Stimulated activated naive CD4-positive, alpha-beta T cell (primary cell): ENCODE measurements at regions not wholly inside any gene's neighbourhood (a gene's known extent, or its start where the extent isn't known, plus 50 kb on each side); places are given as distances from the start of the nearest gene placed in this dataset.

Source experiments
- DNase-seq, 6 experiments: peaks; one replicate each; lab custom pipeline; 2025; lab: John Stamatoyannopoulos, UW

GRCh38 chr3:106750092-106750491 is 627.1 kb upstream of the CCDC54 start:
- no peak for DNase-seq

- DNase-seq, result no peak
Observed at GRCh38 chr3:106755336-106755735, 621.9 kb upstream of the CCDC54 start.

GRCh38 chr3:106756901-106757300 is 620.3 kb upstream of the CCDC54 start:
- no peak for DNase-seq

DNA sequence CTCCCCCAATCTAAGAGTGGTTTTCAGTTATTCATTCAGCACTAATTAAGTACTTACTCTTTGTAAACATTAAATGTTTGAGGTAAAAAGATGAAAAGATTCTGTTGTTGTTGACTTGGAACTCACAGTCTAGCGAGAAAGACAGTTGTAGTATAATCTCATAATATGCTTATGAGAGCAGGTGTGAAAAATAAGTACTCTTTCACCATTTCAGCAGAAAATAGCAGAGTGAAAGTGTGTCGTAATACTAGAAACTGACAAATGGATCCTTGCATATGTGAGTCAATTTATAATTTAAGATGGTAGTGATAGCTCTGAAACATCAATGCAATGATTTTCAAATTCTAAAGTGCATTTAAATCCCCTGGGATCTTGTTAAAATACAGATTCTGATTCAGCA is 618.8 kb upstream of the CCDC54 start:
- no peak for DNase-seq

- no peak for DNase-seq
Observed at GRCh38 chr3:106759731-106760130, 617.5 kb upstream of the CCDC54 start.

DNA sequence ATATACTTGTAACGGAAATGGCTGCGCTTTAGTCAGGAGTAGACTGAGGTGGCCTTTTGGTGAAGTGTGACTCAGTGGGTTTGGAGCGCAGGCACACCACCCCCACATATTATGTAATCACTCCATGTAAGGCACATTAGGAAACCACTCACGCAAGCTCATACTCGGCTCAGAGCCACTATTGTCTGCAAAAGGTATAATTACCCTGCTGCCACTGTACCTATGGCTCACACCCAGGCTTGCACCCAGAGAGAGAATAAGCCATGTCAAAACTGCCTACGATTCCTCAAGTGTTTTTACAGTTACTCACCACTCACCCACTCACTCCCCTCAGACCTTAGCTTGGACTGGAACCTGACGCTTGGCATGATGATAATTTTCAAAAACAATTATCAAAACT is 611.9 kb upstream of the CCDC54 start:
- no peak for DNase-seq

DNA sequence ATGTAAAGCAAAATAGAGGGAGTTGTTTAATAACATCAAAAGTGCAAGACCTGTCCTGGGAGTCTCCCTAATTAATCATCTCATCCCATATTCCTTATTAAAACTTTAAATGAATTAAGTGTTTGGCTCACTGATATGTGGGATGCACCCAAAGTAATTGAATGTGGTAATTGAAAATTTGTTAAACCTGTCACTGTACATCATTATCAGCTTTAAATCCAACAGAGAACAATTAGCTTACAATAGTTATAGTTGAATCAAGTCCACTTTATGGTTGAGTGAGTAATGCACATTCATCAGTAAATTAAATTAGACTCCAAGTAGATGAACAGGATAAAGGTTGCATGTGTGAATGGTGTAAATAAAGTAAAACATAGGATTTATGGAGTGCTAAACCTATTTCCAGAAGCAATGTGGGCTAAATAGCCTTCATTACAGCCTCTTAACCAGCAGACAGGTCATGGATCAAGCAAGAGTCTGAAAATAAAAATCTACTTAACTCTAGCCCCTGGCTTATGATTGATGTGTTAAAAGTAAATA is 608.2 kb upstream of the CCDC54 start:
- DNase-seq, result no peak

DNA sequence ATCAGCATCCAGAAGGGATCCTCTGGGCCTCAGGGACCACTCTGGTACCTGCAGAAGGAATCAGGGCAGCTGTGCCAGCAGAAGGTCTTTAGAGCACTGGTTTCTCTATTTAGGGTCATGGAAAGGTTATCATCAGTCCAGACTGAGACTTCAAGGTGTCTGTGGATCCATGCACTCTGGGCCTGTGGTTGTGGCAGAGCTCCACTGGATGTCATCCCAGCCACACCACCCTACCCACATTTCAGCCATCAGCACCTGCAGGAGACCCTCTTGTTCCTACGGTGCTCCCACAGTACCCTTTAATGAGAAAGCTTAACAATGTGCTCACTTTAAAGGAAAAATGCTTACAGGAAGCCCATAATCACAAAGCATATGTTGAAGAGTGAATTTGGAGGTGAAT is 603.4 kb upstream of the CCDC54 start:
- DNase-seq, result no peak

DNA sequence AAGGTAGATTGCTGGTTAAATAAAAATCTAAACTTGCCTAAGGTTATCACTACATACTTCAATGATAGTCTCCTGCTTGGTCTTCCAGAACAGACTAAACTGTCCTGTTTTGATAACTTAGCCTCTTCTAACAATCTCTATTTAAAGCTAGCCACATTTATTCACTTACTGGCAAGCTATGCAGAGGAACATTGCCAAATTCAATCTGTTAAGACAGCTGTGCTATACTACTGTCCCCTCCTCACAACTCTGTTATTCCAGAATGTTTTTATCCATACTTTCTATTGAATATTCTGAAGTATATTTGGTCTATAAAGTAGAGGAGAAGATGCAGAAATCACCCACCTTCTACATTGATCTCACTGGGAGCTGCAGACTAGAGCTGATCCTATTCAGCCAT is 594.0 kb upstream of the CCDC54 start:
- DNase-seq, result no peak

DNA sequence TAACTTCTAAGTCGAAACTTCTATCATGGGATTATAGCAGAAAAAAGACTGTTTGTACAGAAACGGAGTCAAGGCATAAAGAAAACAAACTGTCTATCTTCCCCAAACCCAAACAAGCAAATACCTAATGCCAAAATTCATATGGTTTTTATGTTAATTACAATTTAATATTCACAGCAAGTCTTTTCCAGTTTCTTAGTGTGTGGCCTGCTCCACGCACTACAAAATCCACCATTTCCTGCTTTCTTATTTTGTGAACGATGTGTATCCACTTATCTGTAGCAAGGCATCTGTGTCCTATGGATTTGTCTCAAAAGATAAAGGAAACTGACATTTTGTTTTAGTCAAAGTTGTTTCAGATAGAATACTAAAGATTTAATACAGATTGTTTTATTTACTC is 588.0 kb upstream of the CCDC54 start:
- no peak for DNase-seq

- no peak for DNase-seq
Observed at GRCh38 chr3:106792716-106793115, 584.5 kb upstream of the CCDC54 start.

DNA sequence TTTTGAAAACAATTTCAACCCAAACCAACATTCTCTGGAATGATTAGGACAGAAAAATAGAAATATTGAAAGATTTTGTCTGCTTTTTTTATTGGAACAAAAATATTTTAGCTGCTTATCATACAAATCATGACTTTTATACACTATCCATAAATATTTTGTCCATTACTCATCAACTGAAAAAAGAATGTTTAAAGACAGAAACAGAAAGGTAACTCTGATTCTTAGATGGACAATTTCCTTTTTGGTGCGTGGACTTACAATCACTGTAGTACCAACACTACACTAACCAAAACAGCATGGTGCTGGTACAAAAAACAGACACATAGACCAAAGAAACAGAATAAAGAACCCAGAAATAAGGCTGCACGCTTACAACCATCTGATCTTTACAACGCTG is 582.8 kb upstream of the CCDC54 start:
- no peak for DNase-seq

GRCh38 chr3:106795553-106795952 is 581.7 kb upstream of the CCDC54 start:
- DNase-seq, result no peak

DNA sequence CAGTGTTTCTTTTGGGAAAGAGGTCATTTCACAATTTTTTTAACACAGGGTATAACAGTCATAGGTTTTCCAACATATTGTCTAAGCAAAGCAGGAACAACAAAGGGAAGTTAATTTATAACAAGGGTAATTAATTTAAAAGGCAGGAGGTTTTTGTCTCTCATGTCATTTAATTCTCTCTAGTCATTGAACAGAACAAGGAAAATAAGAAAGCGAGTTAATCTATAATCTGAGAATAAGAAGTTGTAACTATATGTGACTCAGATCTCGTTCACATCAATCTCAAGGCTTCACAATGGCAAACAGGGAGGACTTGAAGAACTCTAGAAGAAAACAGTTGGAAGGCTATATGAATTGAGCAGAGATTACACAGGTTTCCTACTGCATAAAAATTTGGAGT is 579.8 kb upstream of the CCDC54 start:
- DNase-seq, result no peak

DNA sequence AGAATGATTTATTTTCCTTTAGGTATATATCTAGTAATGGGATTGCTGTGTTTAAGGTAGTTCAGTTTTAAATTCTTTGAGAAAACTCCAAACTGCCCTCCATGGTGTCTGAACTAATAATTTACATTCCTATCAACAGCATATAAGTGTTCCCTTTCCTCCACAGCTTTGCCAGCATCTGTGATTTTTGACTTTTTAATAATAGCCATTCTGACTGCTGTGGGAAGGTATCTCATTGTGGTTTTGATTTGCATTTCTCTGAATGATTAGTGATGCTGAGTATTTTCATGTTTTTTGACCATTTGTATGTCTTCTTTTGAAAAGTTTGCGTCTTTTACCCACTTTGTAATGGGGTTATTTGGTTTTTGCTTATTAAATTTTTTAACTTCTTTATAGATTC is 571.6 kb upstream of the CCDC54 start:
- no peak for DNase-seq

DNA sequence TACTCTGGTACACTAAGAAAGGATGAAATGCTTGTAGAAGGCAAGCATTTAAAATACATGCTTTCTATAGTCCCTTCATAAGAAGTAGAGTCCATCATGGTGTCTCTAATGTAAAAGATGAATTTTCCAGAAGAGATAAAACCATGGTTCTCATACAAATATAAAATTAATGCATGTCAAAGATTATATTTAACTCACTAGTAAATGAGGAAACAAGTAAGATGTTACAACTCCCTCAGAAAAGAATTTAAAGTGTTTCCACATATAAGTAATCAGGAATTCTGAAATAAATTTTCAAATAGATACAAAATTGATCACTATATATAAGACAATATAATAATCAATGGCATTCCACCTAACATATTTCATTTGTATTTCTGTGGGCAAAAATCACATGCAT is 570.3 kb upstream of the CCDC54 start:
- DNase-seq, result no peak

DNA sequence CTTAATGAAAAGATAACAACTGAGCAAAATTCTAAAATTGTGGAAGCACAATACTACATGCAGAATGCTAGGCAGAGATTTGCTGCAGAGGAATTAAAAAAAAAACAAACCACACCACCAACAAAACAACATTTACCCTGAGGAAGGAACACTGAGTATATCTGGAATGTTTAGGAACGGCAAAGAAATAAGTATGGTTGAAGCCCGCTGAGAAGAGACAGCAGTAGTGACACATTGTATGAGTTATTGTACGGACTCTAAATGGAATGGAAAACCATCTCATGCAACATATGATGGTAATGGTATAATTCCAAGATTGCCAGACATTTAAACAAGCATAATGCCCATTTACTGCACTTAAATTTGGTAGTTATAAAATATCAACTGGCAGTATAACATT is 568.2 kb upstream of the CCDC54 start:
- no peak for DNase-seq

- no peak for DNase-seq
Observed at GRCh38 chr3:106809623-106810299, 567.5 kb upstream of the CCDC54 start.

- no peak for DNase-seq
Observed at GRCh38 chr3:106810300-106810875, 566.9 kb upstream of the CCDC54 start.

DNA sequence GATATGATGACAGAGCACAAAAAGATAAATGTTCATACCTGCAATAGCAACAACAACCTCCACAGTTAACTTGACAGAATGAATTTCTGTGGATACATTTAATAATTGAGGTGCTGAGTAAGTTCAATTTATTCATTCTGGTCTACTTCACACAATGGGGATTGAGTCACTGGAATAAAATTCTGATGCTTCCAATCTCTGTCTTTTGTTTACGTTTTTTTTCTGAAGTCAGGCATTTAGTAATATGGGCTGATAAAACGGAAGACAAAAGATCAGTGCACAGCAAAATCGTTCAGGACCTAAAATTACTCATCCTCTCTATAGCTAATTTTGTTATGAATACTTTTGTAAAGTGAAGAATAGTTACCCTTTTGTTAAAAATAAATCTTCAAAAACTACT is 565.9 kb upstream of the CCDC54 start:
- DNase-seq, result no peak

GRCh38 chr3:106813742-106814141 is 563.5 kb upstream of the CCDC54 start:
- DNase-seq, result no peak

DNA sequence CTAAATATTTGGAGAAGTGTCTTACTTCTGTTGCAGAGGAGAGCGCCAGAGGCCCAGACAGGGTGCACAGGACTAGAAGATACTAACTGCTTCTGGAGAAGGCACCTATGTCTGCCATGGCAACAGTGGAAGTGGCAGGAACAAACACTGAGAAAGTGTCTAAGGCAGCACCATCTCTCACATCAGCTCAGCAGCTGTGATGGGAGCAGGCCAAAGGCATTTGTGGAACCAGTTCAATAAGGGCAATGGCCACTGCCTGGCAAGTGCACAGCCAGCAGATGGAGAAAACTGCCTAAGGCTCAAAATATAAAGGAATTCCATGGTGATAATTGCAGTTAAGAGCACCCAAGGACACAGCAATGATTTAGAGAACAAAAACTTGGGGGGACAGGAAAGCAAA is 563.0 kb upstream of the CCDC54 start:
- no peak for DNase-seq

DNA sequence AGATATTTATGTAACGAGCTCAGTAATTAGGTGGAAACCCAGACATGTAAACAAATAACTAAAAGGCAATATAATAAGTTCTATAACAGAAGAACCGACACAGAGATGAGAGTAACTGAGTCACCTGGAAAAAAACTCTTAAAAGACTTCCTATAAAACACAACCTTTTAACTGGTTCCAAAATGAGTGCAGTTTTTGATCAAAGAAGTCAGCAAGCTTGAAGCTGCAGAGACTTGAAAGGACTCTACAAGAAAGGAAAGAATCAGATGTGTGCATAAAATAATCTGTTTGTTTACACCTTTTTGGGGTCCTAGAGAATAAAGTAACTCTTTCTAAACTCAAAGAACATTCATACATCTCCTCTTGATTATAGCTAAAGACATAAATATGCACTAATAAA is 560.4 kb upstream of the CCDC54 start:
- no peak for DNase-seq

DNA sequence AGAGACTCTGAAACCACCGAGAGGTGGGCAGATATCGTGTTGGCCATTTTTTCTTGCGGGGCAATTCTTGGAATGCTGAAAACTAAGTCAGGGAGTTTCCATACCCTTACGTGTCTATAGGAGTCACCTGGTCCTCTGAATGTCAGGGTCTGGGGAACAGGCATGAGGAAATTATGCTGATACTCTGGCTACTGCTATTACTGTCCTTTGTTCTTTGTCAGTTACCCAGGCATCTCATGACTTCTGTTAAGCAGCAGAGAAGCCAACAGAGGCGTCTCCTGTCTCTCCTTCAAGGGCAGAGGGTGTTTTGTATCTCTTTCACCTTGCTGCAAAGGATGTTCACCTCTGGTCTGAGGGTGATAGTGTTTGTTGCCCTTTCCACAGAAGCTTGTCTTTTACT is 559.5 kb upstream of the CCDC54 start:
- no peak for DNase-seq
